HG03432 (cell line): ENCODE measurements at regions not wholly inside any gene's neighbourhood (a gene's known extent, or its start where the extent isn't known, plus 50 kb on each side); places are given as distances from the start of the nearest gene placed in this dataset.
"Not testable (repeated sequence)": the region's sequence is repeated elsewhere in the genome, so short reads cannot be mapped to it uniquely, and the experiment has no call there.

Experiments
- ATAC-seq: cut with Tn5 transposase; IDR thresholded peaks from one replicate; pipeline ENCODE4 v1.9.1; 2021; ENCODE audit warnings: mild to moderate bottlenecking, moderate library complexity; ENCODE audit not compliant: unreplicated experiment

GRCh38 chr5:67889870-67890269 lies 325.7 kb upstream of the PIK3R1 start:
- not testable (repeated sequence) for ATAC-seq

GRCh38 chr5:67887748-67888161 lies 327.8 kb upstream of the PIK3R1 start:
- ATAC-seq, result no peak

GRCh38 chr5:67886761-67887160 lies 328.8 kb upstream of the PIK3R1 start:
- ATAC-seq, result no peak

GRCh38 chr5:67880876-67881275 lies 334.7 kb upstream of the PIK3R1 start:
- ATAC-seq, result no peak

GRCh38 chr5:67880511-67880805 lies 335.1 kb upstream of the PIK3R1 start:
- ATAC-seq, result no peak

GRCh38 chr5:67879620-67880510 lies 335.7 kb upstream of the PIK3R1 start:
- no peak for ATAC-seq

- no peak for ATAC-seq
These were observed 336.6 kb upstream of the PIK3R1 start for GRCh38 chr5:67878933-67879332.

GRCh38 chr5:67876371-67876770 lies 339.2 kb upstream of the PIK3R1 start:
- ATAC-seq, result no peak

- no peak for ATAC-seq
These were observed 340.0 kb upstream of the PIK3R1 start for GRCh38 chr5:67875601-67876000.

GRCh38 chr5:67873935-67874334 lies 341.6 kb upstream of the PIK3R1 start:
- ATAC-seq, result no peak

- ATAC-seq, result no peak
These were observed 344.9 kb upstream of the PIK3R1 start for GRCh38 chr5:67870662-67871061.

GRCh38 chr5:67864335-67864734 lies 351.2 kb upstream of the PIK3R1 start:
- ATAC-seq, result not testable (repeated sequence)

GRCh38 chr5:67858471-67859031 lies 357.0 kb upstream of the PIK3R1 start:
- no peak for ATAC-seq

- ATAC-seq, result no peak
These were observed 358.1 kb upstream of the PIK3R1 start for GRCh38 chr5:67857502-67857901.

GRCh38 chr5:67855523-67855922 lies 360.0 kb upstream of the PIK3R1 start:
- no peak for ATAC-seq

GRCh38 chr5:67850906-67851305 lies 364.6 kb upstream of the PIK3R1 start:
- ATAC-seq, result not testable (repeated sequence)

GRCh38 chr5:67844924-67845323 lies 370.6 kb upstream of the PIK3R1 start:
- ATAC-seq, result no peak

- ATAC-seq, result no peak
These were observed 372.8 kb upstream of the PIK3R1 start for GRCh38 chr5:67842806-67843205.

GRCh38 chr5:67837225-67837624 lies 378.3 kb upstream of the PIK3R1 start:
- not testable (repeated sequence) for ATAC-seq

GRCh38 chr5:67836496-67836895 lies 379.1 kb upstream of the PIK3R1 start:
- not testable (repeated sequence) for ATAC-seq

GRCh38 chr5:67831048-67831447 lies 384.5 kb upstream of the PIK3R1 start:
- no peak for ATAC-seq

GRCh38 chr5:67827541-67827940 lies 388.0 kb upstream of the PIK3R1 start:
- no peak for ATAC-seq

GRCh38 chr5:67824852-67825251 lies 390.7 kb upstream of the PIK3R1 start:
- no peak for ATAC-seq
